Neural cell (in vitro differentiated cells): ENCODE measurements at regions not wholly inside any gene's neighbourhood (a gene's known extent, or its start where the extent isn't known, plus 50 kb on each side); places are given as distances from the start of the nearest gene placed in this dataset.
"Not testable (repeated sequence)": the region's sequence is repeated elsewhere in the genome, so short reads cannot be mapped to it uniquely, and the experiment has no call there.

ENCODE experiments used
- H2AFZ ChIP-seq: fragments of 200-600, 300-800 bp; sonication (generic), shearing (Covaris generic); 2 replicates; pipeline ENCODE4 v1.6.0; 2014; ENCODE audit warnings: low read depth, mild to moderate bottlenecking, antibody characterized with exemption, low read length, moderate library complexity
- H3F3A ChIP-seq: fragments of 200-600 bp; shearing (Covaris generic); 2 replicates; pipeline ENCODE4 v1.6.1; 2016; ENCODE audit warnings: mild to moderate bottlenecking, moderate library complexity, mixed read lengths, antibody characterized with exemption, low read length; ENCODE audit not compliant: insufficient read depth, poor library complexity, severe bottlenecking
- H3K27ac ChIP-seq: fragments of 200-600, 300-800 bp; sonication (generic), shearing (Covaris generic); 2 replicates; pipeline ENCODE4 v1.5.1; 2014; ENCODE audit warnings: mild to moderate bottlenecking, low read length, moderate library complexity
- H3K27me3 ChIP-seq: fragments of 300-800, 200-600 bp; sonication (generic), shearing (Covaris generic); 2 replicates; pipeline ENCODE4 v1.6.0; 2014; ENCODE audit warnings: mild to moderate bottlenecking, low read depth, low read length, moderate library complexity; ENCODE audit not compliant: insufficient read depth
- H3K36me3 ChIP-seq: fragments of 300-800, 200-600 bp; sonication (generic), shearing (Covaris generic); 2 replicates; pipeline ENCODE4 v1.5.1; 2014; ENCODE audit warnings: mild to moderate bottlenecking, antibody characterized with exemption, low read length, moderate library complexity; ENCODE audit not compliant: insufficient read depth
- H3K4me2 ChIP-seq: fragments of 300-800, 200-600 bp; sonication (generic), shearing (Covaris generic); 2 replicates; pipeline ENCODE4 v1.6.0; 2014; ENCODE audit warnings: mild to moderate bottlenecking, low read length
- H3K4me3 ChIP-seq: fragments of 300-800, 200-600 bp; sonication (generic), shearing (Covaris generic); 2 replicates; pipeline ENCODE4 v1.5.1; 2014; ENCODE audit warnings: mild to moderate bottlenecking, low read length, moderate library complexity
- H3K79me2 ChIP-seq: fragments of 200-600 bp; shearing (Covaris generic); replicated peaks from 2 replicates; pipeline ENCODE4 v1.6.0; 2014; ENCODE audit warnings: mild to moderate bottlenecking, low read length, moderate library complexity; ENCODE audit not compliant: insufficient read depth
- H3K9ac ChIP-seq: fragments of 300-800, 200-600 bp; sonication (generic), shearing (Covaris generic); 2 replicates; pipeline ENCODE4 v1.6.1; 2016; ENCODE audit warnings: mild to moderate bottlenecking, low read length, mixed read lengths
- H3K9me2 ChIP-seq: fragments of 200-600 bp; shearing (Covaris generic); 2 replicates; pipeline ENCODE4 v1.6.1; 2016; ENCODE audit warnings: mild to moderate bottlenecking, low read length, mixed read lengths; ENCODE audit not compliant: insufficient read depth
- H3K9me3 ChIP-seq: fragments of 200-600, 300-800 bp; sonication (generic), shearing (Covaris generic); 2 replicates; pipeline ENCODE4 v1.6.1; 2016; ENCODE audit warnings: mild to moderate bottlenecking, mixed run types, low read length, moderate library complexity, mixed read lengths
- H4K20me1 ChIP-seq: fragments of 200-600 bp; shearing (Covaris generic); 2 replicates; pipeline ENCODE4 v1.6.1; 2016; ENCODE audit warnings: mild to moderate bottlenecking, mixed run types; ENCODE audit not compliant: insufficient read depth
- CTCF ChIP-seq: fragments of 450-650 bp; IDR thresholded peaks from 2 replicates; pipeline ENCODE4 v1.5.1; 2014; ENCODE audit warnings: antibody characterized with exemption, mild to moderate bottlenecking, moderate library complexity; ENCODE audit not compliant: poor library complexity, severe bottlenecking
- EP300 ChIP-seq: fragments of 450-650 bp; conservative IDR thresholded peaks from 2 replicates; pipeline ENCODE4 v1.6.1; 2014; ENCODE audit warnings: antibody characterized with exemption, mild to moderate bottlenecking, moderate library complexity; ENCODE audit not compliant: poor library complexity, severe bottlenecking
- EZH2 ChIP-seq: fragments of 200-600, 300-800 bp; shearing (Covaris generic), sonication (generic); IDR thresholded peaks from 2 replicates; pipeline ENCODE4 v1.6.1; 2014; ENCODE audit warnings: antibody characterized with exemption, low read length, borderline replicate concordance, mild to moderate bottlenecking; ENCODE audit not compliant: insufficient read depth, poor library complexity, severe bottlenecking
- MXI1 ChIP-seq: fragments of 450-650 bp; conservative IDR thresholded peaks from 2 replicates; pipeline ENCODE4 v1.6.1; 2014; ENCODE audit warnings: antibody characterized with exemption, mild to moderate bottlenecking; ENCODE audit not compliant: poor library complexity, severe bottlenecking
- POLR2AphosphoS5 ChIP-seq: IDR thresholded peaks from 2 replicates; pipeline ENCODE4 v1.6.1; 2012
- RAD21 ChIP-seq: fragments of 450-650 bp; conservative IDR thresholded peaks from 2 replicates; pipeline ENCODE4 v1.6.1; 2014; ENCODE audit warnings: antibody characterized with exemption, mild to moderate bottlenecking, moderate library complexity
- REST ChIP-seq: IDR thresholded peaks from 2 replicates; pipeline ENCODE4 v1.6.1; 2012; ENCODE audit warnings: borderline replicate concordance
- TAF1 ChIP-seq: IDR thresholded peaks from 2 replicates; pipeline ENCODE4 v1.6.1; 2012; ENCODE audit warnings: low read depth

GRCh38 chr4:135917011-135917410, 1615.3 kb downstream of the PCDH18 start:
- Histone ChIP-seq H3K27ac (no peak overlapping the region), H3K4me2 (no peak overlapping the region)

GRCh38 chr4:135900956-135901355, 1631.3 kb downstream of the PCDH18 start:
- Histone ChIP-seq H3F3A (no peaks in the 10 kb centered on the region), H3K27ac (no peak overlapping the region), H3K9me3 (no peaks in the 10 kb centered on the region), H3K9ac (no peak overlapping the region), H4K20me1 (no peaks in the 10 kb centered on the region), H3K4me2 (no peak overlapping the region), H3K79me2 (no peaks in the 10 kb centered on the region), H3K27me3 (no peaks in the 10 kb centered on the region), H3K36me3 (no peaks in the 10 kb centered on the region), H3K4me3 (no peak overlapping the region), H3K9me2 (no peaks in the 10 kb centered on the region), H2AFZ (no peak overlapping the region)
- TF ChIP-seq EP300 = no peak
- TF ChIP-seq TAF1 = no peak
- TF ChIP-seq POLR2AphosphoS5 = no peak
- no peak for TF ChIP-seq EZH2
- TF ChIP-seq RAD21 = no peak
- no peak for TF ChIP-seq MXI1
- TF ChIP-seq REST = no peak
- TF ChIP-seq CTCF = no peak

More at GRCh38 chr4:135917011-135917410, 1615.3 kb downstream of the PCDH18 start:
- H3K79me2 ChIP-seq = no peaks in the 10 kb centered on the region
- no peak overlapping the region for H3K4me3 ChIP-seq
- no peak for TF ChIP-seq EP300
- H3K27me3 ChIP-seq = no peaks in the 10 kb centered on the region
- H4K20me1 ChIP-seq = no peaks in the 10 kb centered on the region
- H3K9me2 ChIP-seq = no peaks in the 10 kb centered on the region
- H3K9ac ChIP-seq = no peak overlapping the region
- no peaks in the 10 kb centered on the region for H3K9me3 ChIP-seq
- H2AFZ ChIP-seq = no peak overlapping the region
- no peaks in the 10 kb centered on the region for H3F3A ChIP-seq
- H3K36me3 ChIP-seq = no peaks in the 10 kb centered on the region

- H4K20me1 ChIP-seq, H3K79me2 ChIP-seq, H2AFZ ChIP-seq, H3K36me3 ChIP-seq, H3K4me3 ChIP-seq, H3K9ac ChIP-seq, H3K9me3 ChIP-seq, H3K27ac ChIP-seq, H3F3A ChIP-seq, H3K27me3 ChIP-seq, H3K4me2 ChIP-seq, H3K9me2 ChIP-seq: not testable (repeated sequence)
Observed at GRCh38 chr4:135864304-135864703, 1662.7 kb upstream of the PABPC4L start.
